B cell (primary cell): ENCODE measurements at regions not wholly inside any gene's neighbourhood (a gene's known extent, or its start where the extent isn't known, plus 50 kb on each side); places are given as distances from the start of the nearest gene placed in this dataset.

Source experiments
- ATAC-seq: fragments of 200-7000 bp; cut with Tn5 transposase; one replicate; pipeline ENCODE4 v1.10.0; 2021; ENCODE audit warnings: low read depth, mild to moderate bottlenecking, moderate number of reproducible peaks, moderate library complexity
- CTCF ChIA-PET: fragments of 350-600 bp; sonication (Branson Sonifier 250); formaldehyde crosslinking; loops from one replicate; lab custom pipeline; 2021; ENCODE audit warnings: antibody characterized with exemption, inconsistent platforms; lab: Charles Lee
- POLR2A ChIA-PET: fragments of 350-600 bp; sonication (Branson Sonifier 250); formaldehyde crosslinking; loops from one replicate; lab custom pipeline; 2021; ENCODE audit warnings: antibody characterized with exemption; lab: Charles Lee
- DNase-seq: peaks from one replicate; pipeline ENCODE4 v3.0.0; 2013
- H2AFZ ChIP-seq: 2 replicates; pipeline ENCODE4 v1.6.1; 2012; ENCODE audit warnings: mild to moderate bottlenecking, low read depth, low read length; ENCODE audit not compliant: insufficient read depth, poor library complexity, severe bottlenecking
- H3K27ac ChIP-seq, 2 donors: 1 replicate in 1 of 2; 2 replicates in 1 of 2; pipeline ENCODE4 v1.5.1; 2012 to 2013; ENCODE audit warnings: low read length in 2 of 2, mild to moderate bottlenecking in 2 of 2, moderate library complexity in 1 of 2
- H3K27me3 ChIP-seq, 4 experiments: fragments of 200-600 bp in 1 of 4; sonication (generic) in 1 of 4; replicated peaks in 1 of 4; 1 replicate in 2 of 4; 2 replicates in 2 of 4; pipeline versions ENCODE4 v1.6.1 to v1.7.0; 2013 to 2016; ENCODE audit warnings: low read length in 3 of 4, mild to moderate bottlenecking in 2 of 4, mixed read lengths in 1 of 4, moderate library complexity in 1 of 4; ENCODE audit not compliant: insufficient read depth in 4 of 4, control insufficient read depth in 3 of 4; ENCODE audit errors: control extremely low read depth in 1 of 4
- H3K36me3 ChIP-seq, 2 experiments: replicated peaks in 1 of 2; 1 replicate in 1 of 2; 2 replicates in 1 of 2; pipeline versions ENCODE4 v1.6.1 to v1.7.1; 2013; ENCODE audit warnings: low read length in 1 of 2; ENCODE audit not compliant: insufficient read depth in 2 of 2, control insufficient read depth in 1 of 2; ENCODE audit errors: control extremely low read depth in 1 of 2, extremely low read depth in 1 of 2
- H3K4me1 ChIP-seq, 2 donors: fragments of 200-600 bp in 1 of 2; sonication (generic) in 1 of 2; 1 replicate in 1 of 2; 2 replicates in 1 of 2; pipeline versions ENCODE4 v1.5.1 to v1.6.1; 2013 to 2017; ENCODE audit warnings: low read length in 2 of 2; ENCODE audit not compliant: control insufficient read depth in 2 of 2, insufficient read depth in 2 of 2
- H3K4me2 ChIP-seq: replicated peaks from 2 replicates; pipeline ENCODE3; 2012; ENCODE audit warnings: mild to moderate bottlenecking, low read depth, low read length; ENCODE audit not compliant: poor library complexity, severe bottlenecking
- H3K4me3 ChIP-seq, 5 experiments: fragments of 200-600 bp in 1 of 5; sonication (generic) in 1 of 5; 1 replicate in 3 of 5; 2 replicates in 2 of 5; pipeline versions ENCODE4 v1.5.1 to v1.7.0; 2011 to 2016; ENCODE audit warnings: low read length in 4 of 5, mild to moderate bottlenecking in 4 of 5, low read depth in 2 of 5, control low read depth in 1 of 5, moderate library complexity in 1 of 5; ENCODE audit not compliant: insufficient read depth in 1 of 5; ENCODE audit errors: control extremely low read depth in 1 of 5, extremely low read depth in 1 of 5
- H3K79me2 ChIP-seq: fragments of 200-600 bp; sonication (generic); one replicate; pipeline ENCODE4 v1.6.0; 2016; ENCODE audit warnings: low read length; ENCODE audit not compliant: control insufficient read depth, insufficient read depth
- H3K9ac ChIP-seq: fragments of 200-600 bp; sonication (generic); 2 replicates; pipeline ENCODE4 v1.6.1; 2017; ENCODE audit warnings: mild to moderate bottlenecking, low read length, moderate library complexity
- H3K9me3 ChIP-seq, 3 donors: one replicate each; pipeline versions ENCODE4 v1.6.1 to v1.7.1; 2013; ENCODE audit warnings: low read length in 2 of 3; ENCODE audit not compliant: control insufficient read depth in 2 of 3, insufficient read depth in 1 of 3; ENCODE audit errors: control extremely low read depth in 1 of 3
- H4K20me1 ChIP-seq: 2 replicates; pipeline ENCODE4 v1.6.0; 2012; ENCODE audit warnings: mild to moderate bottlenecking, low read length; ENCODE audit not compliant: insufficient read depth, control insufficient read depth, poor library complexity, severe bottlenecking
- H3K27ac Mint-ChIP-seq: one replicate; pipeline ENCODE4 v1.8.0; 2021; ENCODE audit warnings: mixed read lengths
- H3K27me3 Mint-ChIP-seq: one replicate; pipeline ENCODE4 v1.8.0; 2021; ENCODE audit warnings: mixed read lengths
- H3K4me1 Mint-ChIP-seq: one replicate; pipeline ENCODE4 v1.8.0; 2021; ENCODE audit warnings: mixed read lengths
- H3K4me3 Mint-ChIP-seq: one replicate; pipeline ENCODE4 v1.8.0; 2021; ENCODE audit warnings: mixed read lengths
- H3K9me3 Mint-ChIP-seq: one replicate; pipeline ENCODE4 v1.8.0; 2022; ENCODE audit warnings: mixed read lengths; ENCODE audit not compliant: insufficient read depth
- EZH2 ChIP-seq: IDR thresholded peaks from 2 replicates; pipeline ENCODE4 v1.6.1; 2012; ENCODE audit warnings: borderline replicate concordance, low read depth, mild to moderate bottlenecking, moderate library complexity, low read length; ENCODE audit not compliant: insufficient read depth, poor library complexity, severe bottlenecking
- WGBS: methylation state at CpG from one replicate; pipeline ENCODE4 v1.1.5; 2013; ENCODE audit warnings: missing lambda C conversion rate; ENCODE audit not compliant: insufficient coverage; 5-methylcytosine and 5-hydroxymethylcytosine counted together
- intact Hi-C: fragments of 100-400 bp; cut with micrococcal nuclease; formaldehyde crosslinking; loops from one replicate; pipeline ENCODE4 v1.10.0; 2022
- TF ChIP-seq, protein P1 (sequence below): fragments of 200-600 bp; IDR thresholded peaks from one replicate; pipeline ENCODE4 v1.8.0; 2022; ENCODE audit warnings: antibody characterized with exemption, mild to moderate bottlenecking

- intact Hi-C loops: no loop called here
- no peaks in the 10 kb centered on the region for H3K27me3 ChIP-seq
- no peak for TF ChIP-seq EZH2
- TF ChIP-seq, protein P1, sequence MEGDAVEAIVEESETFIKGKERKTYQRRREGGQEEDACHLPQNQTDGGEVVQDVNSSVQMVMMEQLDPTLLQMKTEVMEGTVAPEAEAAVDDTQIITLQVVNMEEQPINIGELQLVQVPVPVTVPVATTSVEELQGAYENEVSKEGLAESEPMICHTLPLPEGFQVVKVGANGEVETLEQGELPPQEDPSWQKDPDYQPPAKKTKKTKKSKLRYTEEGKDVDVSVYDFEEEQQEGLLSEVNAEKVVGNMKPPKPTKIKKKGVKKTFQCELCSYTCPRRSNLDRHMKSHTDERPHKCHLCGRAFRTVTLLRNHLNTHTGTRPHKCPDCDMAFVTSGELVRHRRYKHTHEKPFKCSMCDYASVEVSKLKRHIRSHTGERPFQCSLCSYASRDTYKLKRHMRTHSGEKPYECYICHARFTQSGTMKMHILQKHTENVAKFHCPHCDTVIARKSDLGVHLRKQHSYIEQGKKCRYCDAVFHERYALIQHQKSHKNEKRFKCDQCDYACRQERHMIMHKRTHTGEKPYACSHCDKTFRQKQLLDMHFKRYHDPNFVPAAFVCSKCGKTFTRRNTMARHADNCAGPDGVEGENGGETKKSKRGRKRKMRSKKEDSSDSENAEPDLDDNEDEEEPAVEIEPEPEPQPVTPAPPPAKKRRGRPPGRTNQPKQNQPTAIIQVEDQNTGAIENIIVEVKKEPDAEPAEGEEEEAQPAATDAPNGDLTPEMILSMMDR: no peak
- H3K9ac ChIP-seq: no peak overlapping the region
- ATAC-seq (no peak), DNase-seq (no peak)
- no peak overlapping the region for H2AFZ ChIP-seq
- peaks cover 3% of the 10 kb centered on the region for H3K9me3 Mint-ChIP-seq
- H3K36me3 ChIP-seq: no peaks in the 10 kb centered on the region
- no peaks in the 10 kb centered on the region for H4K20me1 ChIP-seq
- H3K4me1 Mint-ChIP-seq: no peaks in the 10 kb centered on the region
- WGBS: no CpG with 5 or more reads among the region's 2 CpGs
- no peak overlapping the region for H3K4me2 ChIP-seq
- peaks cover 0 to 6% (median 0%) of the 10 kb centered on the region in 3 donors for H3K9me3 ChIP-seq
- CTCF ChIA-PET: no interaction called here
- H3K4me1 ChIP-seq: no peaks in the 10 kb centered on the region
- POLR2A ChIA-PET: no interaction called here
- H3K79me2 ChIP-seq: no peaks in the 10 kb centered on the region
- H3K27ac ChIP-seq: no peak overlapping the region
- no peak overlapping the region for H3K27ac Mint-ChIP-seq
- H3K4me3 Mint-ChIP-seq: no peak overlapping the region
- no peaks in the 10 kb centered on the region for H3K27me3 Mint-ChIP-seq
- H3K4me3 ChIP-seq: no peak overlapping the region
These were observed 199.2 kb upstream of the C11orf87 start for GRCh38 chr11:109222761-109223160.

GRCh38 chr11:109223451-109223850, 198.5 kb upstream of the C11orf87 start:
- Mint-ChIP-seq H3K4me1 (no peaks in the 10 kb centered on the region), H3K4me3 (no peak overlapping the region), H3K9me3 (peaks cover 3% of the 10 kb centered on the region), H3K27ac (no peak overlapping the region), H3K27me3 (no peaks in the 10 kb centered on the region)
- Histone ChIP-seq H3K9ac (no peak overlapping the region), H4K20me1 (no peaks in the 10 kb centered on the region), H3K4me2 (no peak overlapping the region), H3K27me3 (no peaks in the 10 kb centered on the region), H3K4me1 (no peaks in the 10 kb centered on the region), H3K27ac (no peak overlapping the region), H2AFZ (no peak overlapping the region), H3K9me3 (peaks cover 0 to 6% (median 0%) of the 10 kb centered on the region in 3 donors), H3K36me3 (no peaks in the 10 kb centered on the region), H3K4me3 (no peak overlapping the region), H3K79me2 (no peaks in the 10 kb centered on the region)
- TF ChIP-seq, protein P1: no peak
- no peak for TF ChIP-seq EZH2
- intact Hi-C loops: no loop called here
- no peak for ATAC-seq
- ChIA-PET POLR2A (no interaction called here), CTCF (no interaction called here)
- DNase-seq: no peak
